ENCODE measurements at regions not wholly inside any gene's neighbourhood (a gene's known extent, or its start where the extent isn't known, plus 50 kb on each side); places are given as distances from the start of the nearest gene placed in this dataset.
"Not testable (repeated sequence)": the region's sequence is repeated elsewhere in the genome, so short reads cannot be mapped to it uniquely, and the experiment has no call there.

DNA sequence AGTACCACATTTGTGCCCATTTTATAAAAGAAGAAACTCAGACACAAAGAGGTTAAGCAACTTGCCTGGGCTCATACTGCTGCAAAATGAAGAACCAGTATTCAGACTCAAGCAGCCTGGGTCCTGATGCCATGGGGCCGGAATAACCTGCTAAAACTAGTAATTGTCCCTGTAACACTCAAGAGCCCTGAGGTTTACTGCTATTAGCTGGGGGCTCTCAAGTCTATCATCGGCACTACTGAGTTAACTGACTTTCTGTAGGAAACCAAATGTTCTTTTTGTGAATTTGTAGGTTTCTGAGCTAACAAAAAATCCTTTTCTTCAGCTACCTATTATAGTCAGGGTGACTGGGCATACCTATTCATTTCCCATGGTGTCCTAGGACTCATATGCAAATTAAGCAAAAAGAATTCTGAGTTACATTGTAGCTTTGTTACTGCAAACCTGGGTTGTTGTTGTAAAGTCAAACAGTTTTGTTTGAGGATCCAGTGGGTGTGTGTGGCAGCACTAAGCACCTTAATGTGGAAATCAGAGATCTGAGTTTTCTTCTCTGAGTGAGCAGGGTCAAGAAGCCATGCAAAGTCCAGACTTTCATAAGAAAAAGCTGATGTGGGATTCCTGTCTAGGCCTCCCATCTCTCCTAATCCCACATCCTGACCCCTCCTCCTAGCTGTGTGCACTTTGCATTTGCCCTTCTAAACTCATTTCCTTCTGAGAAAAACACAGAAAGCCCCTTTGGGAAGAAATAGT, 72.4 kb upstream of the TNP1 start:
- DNase-seq (ENCODE audit: low read depth in 2 of 2, low spot score in 1 of 2): no peak

DNA sequence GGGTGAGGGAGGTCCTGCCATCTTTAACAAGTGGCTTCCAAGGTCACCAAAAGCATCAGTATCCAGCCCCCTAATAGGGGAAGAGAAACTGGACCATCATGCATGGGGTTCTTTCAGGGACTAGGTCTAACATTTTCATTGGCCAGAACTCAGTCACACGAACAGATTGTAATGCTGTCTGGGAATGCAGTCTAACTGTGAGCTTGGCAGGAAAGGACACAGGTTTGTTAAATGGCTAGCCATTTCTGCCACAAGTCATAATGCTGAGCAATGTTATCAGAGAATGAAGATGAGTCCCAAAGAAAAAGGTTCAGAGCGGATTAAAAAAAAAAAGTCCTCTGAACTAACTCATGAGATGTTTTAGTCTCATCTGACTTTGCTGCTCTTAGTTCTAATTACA, 70.9 kb upstream of the TNP1 start:
- no peak for DNase-seq (ENCODE audit: low read depth in 2 of 2, low spot score in 1 of 2)

DNA sequence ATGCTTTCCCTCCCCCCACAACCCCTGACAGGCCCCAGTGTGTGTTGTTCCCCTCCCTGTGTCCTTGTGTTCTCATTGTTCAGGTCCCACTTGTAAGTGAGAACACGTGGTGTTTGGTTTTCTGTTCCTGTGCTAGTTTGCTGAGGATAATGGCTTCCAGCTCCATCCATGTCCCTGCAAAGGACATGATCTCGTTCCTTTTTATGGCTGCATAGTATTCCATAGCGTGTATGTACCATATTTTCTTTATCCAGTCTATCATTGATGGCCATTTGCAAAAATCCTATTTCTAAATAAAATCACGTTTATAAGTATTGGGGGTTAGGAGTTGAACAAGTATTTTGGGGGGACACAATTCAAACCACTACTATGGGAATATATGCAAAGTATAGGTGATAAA, 69.5 kb upstream of the TNP1 start:
- DNase-seq (ENCODE audit: low read depth in 2 of 2, low spot score in 1 of 2): not testable (repeated sequence)

DNA sequence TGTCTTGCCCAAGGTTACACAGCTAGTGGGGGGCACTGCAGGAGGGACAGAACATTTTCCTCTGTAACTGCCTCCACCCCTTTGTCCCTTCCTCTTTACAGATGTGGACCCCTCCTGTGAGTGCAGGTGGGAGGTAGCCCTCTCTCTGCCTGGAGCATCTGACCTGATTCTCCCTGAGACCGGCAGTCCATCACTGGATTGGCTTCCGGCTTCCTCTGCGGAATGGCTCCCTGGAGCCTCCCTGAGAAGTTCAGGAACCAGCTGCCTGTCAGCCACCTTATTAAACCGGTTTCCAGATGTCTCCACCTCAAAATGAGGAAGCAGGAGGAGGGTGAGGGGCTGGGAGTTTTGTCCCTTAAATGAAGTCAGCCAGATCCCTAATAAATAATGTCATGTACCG, 67.3 kb upstream of the TNP1 start:
- no peak for DNase-seq (ENCODE audit: low read depth in 2 of 2, low spot score in 1 of 2)

DNA sequence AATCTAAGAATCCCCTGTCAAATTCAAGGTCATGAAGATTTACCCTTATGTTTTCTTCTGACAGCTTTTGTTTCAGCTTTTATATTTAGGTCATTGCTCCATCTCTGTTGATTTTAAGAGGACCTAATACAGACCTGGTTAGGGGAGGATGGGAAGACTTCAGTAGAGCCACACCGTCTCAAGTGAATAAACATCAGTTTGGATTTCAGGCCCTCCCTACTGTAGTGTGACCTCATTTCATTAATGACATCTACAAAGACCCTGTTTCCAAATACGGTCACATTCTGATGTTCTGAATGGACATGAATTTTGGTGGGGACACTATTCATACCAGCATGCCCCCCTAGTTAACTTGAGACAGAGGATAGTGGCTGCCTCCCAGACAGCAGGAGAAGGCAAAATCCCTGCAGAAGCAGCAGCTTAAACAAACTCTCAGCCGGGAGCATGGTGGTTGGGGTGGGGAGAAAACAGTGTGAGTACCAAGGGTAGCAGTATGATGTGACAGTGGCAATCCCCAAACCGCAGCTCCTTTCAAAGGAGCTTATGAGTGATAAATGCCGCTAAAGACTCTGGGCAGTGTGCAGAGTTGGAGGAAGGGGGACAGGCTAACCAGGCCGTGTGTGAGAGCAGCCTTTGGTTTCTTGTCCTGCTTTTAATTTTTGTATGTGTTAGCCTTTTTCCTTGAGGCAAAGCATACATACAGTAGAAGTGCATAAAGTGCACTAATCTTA, 65.9 kb upstream of the TNP1 start:
- DNase-seq (ENCODE audit: low read depth in 2 of 2, low spot score in 1 of 2): no peak

DNA sequence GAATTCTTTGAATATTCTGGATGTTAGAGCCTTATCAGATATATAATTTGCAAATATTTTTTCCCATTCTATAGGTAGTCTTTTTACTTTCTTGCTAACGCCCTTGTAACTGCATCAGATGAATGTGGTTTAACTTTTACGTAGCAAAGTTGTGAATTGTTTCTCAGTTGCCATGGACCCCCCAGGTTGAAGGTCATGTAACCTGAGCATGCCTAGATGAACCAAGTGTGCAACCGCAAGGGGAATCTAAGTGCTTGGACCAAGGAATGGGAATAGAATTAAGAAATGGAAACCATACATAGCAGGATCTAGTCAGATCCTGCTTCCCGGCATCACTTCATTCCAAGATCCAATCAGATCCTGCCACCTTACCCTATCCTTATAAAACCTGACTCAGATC, 65.1 kb upstream of the TNP1 start:
- no peak for DNase-seq (ENCODE audit: low read depth in 2 of 2, low spot score in 1 of 2)

DNA sequence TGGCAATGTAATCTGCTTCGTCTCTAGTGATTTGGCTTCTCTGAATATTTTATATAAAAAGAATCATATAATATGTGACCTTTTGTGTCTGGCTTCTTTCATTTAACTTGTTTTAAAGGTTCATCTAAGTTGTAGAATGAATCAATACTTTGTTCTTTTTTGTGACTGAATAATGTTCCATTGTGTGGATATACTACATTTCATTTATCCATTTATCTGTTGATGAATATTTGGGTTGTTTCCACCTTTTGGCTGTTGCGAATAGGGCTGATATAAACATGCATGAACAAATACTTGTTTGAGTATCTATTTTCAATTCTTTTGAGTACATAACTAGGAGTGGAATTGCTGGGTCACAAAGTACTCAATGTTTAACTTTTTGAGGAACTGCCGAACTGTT, 63.8 kb upstream of the TNP1 start:
- DNase-seq (ENCODE audit: low read depth in 2 of 2, low spot score in 1 of 2): no peak

DNA sequence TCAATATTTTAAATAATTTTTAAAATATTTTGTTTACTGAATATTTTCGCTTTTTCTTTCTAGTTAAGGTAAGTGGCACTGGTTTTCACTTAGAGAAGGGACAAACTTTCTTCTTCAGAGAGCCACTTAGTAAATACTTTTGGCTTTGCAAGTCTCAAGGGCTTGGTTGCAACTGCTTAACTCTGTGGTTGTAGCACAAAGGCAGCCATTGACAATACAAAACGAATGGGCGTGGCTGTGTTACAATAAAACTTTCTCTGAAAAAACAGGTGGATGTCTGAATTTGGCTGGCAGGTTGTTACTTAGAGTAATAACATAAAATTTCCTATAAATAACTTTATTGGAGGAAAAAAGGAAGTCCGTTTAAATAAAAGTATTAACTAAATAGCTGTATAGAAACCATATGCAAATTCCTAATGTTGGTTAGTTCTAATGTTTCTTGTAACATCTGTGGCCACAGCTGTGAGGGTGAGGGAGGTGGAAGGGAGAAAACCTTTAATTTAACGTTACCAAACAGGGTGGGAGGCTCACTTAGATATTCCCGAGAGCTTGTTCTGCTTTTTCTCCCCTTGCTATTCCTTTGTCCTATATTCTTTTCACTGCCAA, 62.4 kb upstream of the TNP1 start:
- DNase-seq (ENCODE audit: low read depth in 2 of 2, low spot score in 1 of 2): no peak

DNA sequence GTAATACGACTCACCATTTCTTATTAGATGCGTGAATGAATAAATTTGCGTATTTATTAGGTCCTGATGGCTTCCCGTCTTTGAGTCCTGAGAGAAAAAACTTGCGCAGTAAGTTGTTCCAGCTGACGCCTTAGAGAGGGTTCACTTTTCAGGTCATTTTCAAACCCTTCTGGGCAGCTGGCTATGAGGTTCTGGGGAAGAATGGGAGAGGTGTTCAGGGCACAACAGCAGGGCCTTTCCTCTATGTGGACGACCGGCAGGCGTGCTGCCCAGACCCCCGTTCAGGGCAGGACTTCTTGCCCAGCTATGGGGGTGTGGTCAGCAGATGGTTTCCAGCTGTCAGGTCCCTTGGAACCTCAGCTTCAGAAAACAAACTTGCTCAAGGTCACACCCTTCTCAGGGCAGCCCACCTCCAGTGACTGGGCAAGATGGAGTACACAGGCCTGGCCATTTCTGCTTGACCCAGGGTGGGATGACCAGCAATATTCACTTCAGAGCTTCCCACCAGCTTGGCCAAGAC, 61.1 kb upstream of the TNP1 start:
- DNase-seq (ENCODE audit: low read depth in 2 of 2, low spot score in 1 of 2): no peak

DNA sequence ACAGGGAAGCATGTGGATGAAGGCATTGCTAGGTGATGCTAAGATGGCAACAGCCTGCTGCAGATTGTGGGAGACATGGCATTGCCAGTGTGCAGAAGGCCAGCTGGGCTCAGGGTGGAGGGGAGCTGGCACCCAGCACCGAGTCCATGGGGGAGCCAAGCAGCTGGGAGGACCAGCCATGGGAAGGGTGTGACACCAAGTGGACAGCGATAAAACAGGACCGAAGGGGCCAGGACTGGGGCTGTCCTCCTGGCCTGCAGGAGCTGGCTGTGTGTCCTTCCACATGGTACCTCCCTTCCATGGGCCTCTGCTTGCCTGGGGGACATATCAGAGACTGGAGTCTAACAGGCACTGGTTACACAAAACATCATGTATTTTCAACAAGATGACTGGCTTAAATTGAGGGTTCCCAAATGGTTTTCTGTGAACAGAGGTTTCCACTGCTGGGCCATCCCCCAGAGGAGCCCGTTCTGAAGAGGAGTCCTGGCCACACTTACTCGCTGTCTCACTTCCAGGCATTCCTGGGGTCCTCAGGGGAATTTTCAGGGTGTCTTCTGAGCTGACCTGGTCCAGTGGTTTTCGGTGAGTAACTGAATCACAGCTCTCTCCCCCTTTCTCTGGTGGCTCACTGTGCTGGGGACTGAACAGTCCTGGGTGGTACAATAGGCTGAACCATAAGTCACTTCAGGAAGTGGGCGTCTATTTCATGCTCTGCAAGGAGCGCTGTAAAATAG, 60.4 kb upstream of the TNP1 start:
- no peak for DNase-seq (ENCODE audit: low read depth in 2 of 2, low spot score in 1 of 2)

DNA sequence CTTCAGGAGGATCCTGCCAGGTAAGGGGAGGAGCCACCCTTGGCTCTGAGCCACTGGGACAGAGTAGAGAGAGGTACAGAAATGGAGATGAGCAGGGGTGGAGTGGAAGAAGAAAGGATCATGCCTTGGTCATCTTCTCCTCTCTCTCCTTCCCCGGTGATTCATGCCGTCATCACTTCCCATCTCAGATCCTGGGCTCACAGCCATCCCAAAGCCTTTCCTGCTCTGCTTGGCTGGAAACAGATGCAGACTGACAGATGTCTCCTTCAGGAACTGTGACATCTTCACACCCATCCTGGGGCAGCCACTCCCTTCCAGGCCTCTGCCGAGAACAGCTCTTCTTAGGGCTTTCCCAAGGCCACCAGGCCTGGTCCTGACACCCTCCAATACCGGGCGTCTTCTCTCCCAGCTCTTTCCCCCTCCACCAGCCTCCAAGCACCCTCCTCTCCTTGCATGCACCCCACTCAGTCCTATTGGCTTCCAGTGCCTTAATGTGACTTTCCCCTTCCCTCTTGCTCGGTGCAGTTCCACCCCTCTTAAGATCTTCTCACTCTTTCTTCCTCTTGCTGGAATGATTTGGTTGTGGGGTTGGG, 58.3 kb upstream of the TNP1 start:
- DNase-seq (ENCODE audit: low read depth in 2 of 2, low spot score in 1 of 2): no peak

DNA sequence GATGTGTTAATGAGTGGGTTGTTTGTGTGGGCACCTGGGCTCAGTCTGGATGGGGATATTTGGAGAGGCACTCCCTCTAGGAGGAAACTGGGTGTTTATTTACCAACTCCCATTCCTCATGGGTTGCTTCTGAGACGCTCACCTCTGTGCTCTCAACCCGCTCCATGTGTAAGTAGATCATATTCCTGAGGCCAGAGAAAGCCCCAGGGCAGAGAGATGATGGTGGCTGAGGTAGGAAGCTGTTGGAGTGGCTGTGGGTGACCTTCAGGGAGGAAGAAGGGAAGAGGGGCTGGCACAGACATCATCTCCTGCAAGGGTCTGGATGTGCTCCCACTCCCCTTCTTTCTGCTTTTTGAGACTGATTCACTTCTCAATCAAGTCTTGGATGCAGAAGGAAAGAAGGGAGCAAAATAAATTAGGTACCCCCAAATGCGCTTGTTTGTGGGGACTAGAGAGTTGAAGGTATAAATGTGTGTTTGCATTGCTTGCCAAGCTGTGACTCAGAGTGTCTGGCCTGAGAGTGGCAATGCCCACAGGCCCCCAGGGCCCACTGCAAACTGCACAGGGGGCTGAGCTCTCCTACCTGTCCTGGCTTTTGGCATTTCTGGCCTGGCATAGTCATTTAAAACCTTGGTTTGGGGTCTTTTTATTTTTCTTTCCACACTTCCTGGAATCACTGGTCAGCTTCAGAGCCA, 57.2 kb upstream of the TNP1 start:
- DNase-seq (ENCODE audit: low read depth in 2 of 2, low spot score in 1 of 2): no peak

DNA sequence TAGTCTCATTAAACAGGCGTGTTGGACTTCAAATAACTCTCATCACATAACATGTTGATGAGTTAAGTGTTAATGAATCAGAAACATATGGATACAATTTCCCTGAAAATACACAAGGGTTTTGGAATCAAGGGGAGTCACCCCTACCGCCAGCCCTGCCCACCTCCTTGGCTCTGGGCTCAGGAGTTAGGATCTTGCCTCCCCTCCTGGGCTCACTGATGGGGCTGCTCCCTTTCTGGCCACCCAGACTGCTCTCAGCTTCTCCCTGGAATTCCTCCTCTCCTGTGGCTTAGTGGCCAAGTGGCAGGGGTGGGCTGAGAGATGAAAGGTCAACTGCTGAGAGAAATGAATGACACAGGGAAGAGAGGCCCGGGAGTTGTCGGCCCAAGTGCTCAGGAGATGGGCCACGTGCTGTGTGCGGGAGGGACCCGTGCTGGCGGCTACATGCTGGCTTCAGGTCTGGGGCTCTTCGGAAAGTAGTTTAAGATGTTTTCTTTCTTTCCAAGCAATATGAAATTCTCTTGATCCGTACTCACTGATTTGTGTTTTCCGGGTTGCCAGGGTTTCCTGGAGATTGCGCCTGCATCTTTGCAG, 55.8 kb upstream of the TNP1 start:
- DNase-seq (ENCODE audit: low read depth in 2 of 2, low spot score in 1 of 2): no peak

DNA sequence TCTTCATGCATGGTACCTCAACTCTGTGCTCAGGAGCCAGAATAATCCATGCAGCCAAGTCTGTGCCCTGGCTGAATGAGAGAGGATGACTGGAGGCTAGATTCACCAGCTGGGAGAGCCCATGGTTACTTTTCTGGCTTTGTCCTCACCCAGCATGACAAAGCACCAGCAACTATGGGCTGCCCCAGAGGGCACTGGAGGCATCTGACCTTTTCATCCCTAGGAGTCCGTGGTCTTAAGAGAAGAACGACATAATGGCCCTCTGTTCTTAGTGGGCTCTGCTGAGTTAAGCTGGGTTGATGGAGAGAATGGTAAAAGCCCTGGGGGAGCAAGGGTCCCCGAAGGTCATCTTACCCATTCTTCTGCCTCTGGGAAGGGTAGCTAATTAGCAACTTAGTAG, 54.6 kb upstream of the TNP1 start:
- DNase-seq (ENCODE audit: low read depth in 2 of 2, low spot score in 1 of 2): no peak

DNA sequence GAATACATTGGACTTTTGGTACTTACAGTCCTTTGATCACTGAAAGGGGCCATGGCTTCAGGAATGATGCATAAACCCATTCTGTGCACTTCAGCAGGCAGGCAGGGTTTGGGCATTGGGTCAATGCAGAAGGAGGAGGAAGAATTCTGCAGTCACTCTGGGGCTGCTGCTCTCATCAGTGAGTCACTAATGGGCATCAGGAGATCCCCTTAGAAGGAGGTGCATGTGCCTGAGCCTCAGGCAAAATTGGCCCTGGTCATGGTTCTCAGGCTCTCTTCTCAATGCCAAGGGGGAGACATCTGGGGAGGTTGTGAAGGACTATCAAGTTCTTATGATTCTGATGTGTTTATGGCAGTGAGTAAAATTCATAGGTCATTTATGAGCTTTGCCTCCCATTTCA, 52.0 kb upstream of the TNP1 start:
- no peak for DNase-seq (ENCODE audit: low read depth in 2 of 2, low spot score in 1 of 2)

DNA sequence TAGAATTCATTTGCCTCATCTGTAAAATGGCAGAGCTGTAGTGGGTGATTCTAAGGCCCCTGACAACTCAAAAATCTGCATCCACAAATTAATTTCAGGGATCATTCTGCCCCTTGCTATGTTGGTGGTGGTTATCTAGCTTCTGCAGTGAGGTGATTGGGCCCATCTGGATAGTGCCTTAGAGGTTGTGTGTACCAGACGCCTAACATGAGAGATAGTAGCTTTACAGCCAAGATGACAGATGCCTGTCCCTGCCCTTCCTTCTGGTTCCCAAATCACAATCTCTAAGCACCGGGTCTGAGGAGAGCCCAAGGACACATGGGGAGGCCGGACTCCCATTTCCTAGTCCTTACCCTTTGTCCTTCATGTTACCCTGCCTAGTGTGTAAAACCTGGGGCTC, 51.1 kb upstream of the TNP1 start:
- DNase-seq (ENCODE audit: low read depth in 2 of 2, low spot score in 1 of 2): no peak

DNA sequence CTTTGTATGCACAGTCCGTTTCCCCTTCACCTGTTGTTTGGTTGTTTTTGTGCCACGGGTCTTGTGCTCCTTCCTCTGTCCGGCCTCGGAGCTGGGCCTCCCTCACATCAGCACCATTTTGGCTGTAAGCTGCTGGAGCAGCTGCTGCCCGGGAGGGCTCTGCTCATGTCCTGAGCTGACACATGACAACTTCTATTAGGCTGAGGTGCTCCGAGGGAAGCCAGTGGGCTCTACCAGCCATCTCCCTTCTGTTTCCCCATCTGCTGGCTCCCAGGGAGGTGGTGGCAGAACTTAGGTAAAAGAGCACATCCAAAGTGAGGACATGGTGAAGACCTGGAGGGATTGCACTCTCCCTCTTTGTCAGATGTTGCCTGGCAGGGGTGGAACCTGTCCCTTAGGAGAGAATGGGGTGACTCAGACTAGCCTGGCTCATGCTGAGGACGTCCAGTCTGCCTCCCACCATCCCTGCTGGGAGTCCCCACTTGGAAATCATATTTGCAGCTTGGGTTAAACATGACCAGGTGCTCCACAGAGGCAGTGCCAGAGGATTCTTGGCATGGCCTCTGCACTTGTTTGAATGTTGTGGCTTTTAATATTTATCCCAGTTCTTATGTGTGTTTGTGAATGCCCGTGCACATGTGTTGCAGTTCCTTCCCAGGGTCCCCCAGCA, 49.8 kb upstream of the TNP1 start:
- no peak for DNase-seq (ENCODE audit: low read depth in 2 of 2, low spot score in 1 of 2)

Data from stimulated activated CD8-positive, alpha-beta memory T cell treated with anti-CD3 and anti-CD28 coated beads, Interleukin-4, amount 100 ng/mL, for 1 hour (primary cell).